PFSK-1 (cell line): ENCODE measurements at regions not wholly inside any gene's neighbourhood (a gene's known extent, or its start where the extent isn't known, plus 50 kb on each side); places are given as distances from the start of the nearest gene placed in this dataset.

ENCODE experiments used
- FOXP2 ChIP-seq: optimal IDR thresholded peaks from 2 replicates; pipeline ENCODE3; 2011; ENCODE audit warnings: borderline replicate concordance, control low read depth, inconsistent platforms; ENCODE audit not compliant: insufficient read depth; ENCODE audit errors: extremely low read length, extremely low read depth
- POLR2AphosphoS5 ChIP-seq: IDR thresholded peaks from 2 replicates; pipeline ENCODE4 v1.6.1; 2012; ENCODE audit warnings: low read depth, mild to moderate bottlenecking, control low read depth, low read length, moderate library complexity
- SIN3A ChIP-seq: IDR thresholded peaks from 2 replicates; pipeline ENCODE4 v1.6.1; 2012; ENCODE audit warnings: mild to moderate bottlenecking, low read length, moderate library complexity, borderline replicate concordance; ENCODE audit not compliant: insufficient read depth
- TAF1 ChIP-seq: IDR thresholded peaks from 2 replicates; pipeline ENCODE4 v1.6.1; 2012; ENCODE audit warnings: low read length, control low read depth, borderline replicate concordance; ENCODE audit not compliant: insufficient read depth
- TF ChIP-seq, protein P1 (sequence below), 2 experiments: IDR thresholded peaks; 2 replicates each; pipeline versions ENCODE4 v1.6.1 to v1.8.0; 2011 to 2012; ENCODE audit warnings: low read depth in 2 of 2, low read length in 2 of 2, control low read depth in 1 of 2, inconsistent platforms in 1 of 2, mild to moderate bottlenecking in 1 of 2, moderate library complexity in 1 of 2; ENCODE audit not compliant: insufficient read depth in 1 of 2

DNA sequence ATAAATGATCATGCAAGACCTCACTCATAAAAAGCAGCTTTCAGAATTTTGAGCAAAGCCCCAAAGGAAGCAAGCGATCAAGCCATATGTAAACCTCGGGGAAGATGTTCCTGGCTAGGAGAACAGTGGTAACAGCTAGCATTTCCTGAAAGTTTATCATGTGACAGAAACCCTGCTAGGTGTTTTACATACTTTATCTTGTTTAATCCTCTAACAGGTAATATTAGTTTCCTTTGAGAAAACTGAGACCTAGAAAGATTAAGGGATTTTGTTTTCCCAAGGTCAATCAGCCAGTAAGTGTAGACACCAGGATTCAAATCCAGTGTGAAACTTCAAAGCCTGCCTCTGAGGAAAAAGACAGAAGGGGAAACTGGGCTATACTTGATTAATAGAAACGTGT lies 362.4 kb upstream of the MAF start:
- TF ChIP-seq FOXP2 (no peak), POLR2AphosphoS5 (no peak), TAF1 (no peak), SIN3A (no peak)
- TF ChIP-seq, protein P1, sequence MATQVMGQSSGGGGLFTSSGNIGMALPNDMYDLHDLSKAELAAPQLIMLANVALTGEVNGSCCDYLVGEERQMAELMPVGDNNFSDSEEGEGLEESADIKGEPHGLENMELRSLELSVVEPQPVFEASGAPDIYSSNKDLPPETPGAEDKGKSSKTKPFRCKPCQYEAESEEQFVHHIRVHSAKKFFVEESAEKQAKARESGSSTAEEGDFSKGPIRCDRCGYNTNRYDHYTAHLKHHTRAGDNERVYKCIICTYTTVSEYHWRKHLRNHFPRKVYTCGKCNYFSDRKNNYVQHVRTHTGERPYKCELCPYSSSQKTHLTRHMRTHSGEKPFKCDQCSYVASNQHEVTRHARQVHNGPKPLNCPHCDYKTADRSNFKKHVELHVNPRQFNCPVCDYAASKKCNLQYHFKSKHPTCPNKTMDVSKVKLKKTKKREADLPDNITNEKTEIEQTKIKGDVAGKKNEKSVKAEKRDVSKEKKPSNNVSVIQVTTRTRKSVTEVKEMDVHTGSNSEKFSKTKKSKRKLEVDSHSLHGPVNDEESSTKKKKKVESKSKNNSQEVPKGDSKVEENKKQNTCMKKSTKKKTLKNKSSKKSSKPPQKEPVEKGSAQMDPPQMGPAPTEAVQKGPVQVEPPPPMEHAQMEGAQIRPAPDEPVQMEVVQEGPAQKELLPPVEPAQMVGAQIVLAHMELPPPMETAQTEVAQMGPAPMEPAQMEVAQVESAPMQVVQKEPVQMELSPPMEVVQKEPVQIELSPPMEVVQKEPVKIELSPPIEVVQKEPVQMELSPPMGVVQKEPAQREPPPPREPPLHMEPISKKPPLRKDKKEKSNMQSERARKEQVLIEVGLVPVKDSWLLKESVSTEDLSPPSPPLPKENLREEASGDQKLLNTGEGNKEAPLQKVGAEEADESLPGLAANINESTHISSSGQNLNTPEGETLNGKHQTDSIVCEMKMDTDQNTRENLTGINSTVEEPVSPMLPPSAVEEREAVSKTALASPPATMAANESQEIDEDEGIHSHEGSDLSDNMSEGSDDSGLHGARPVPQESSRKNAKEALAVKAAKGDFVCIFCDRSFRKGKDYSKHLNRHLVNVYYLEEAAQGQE (IDR thresholded peaks at IDR 0.05; ENCODE audit: insufficient read depth in 1 of 2, low read depth in 2 of 2, low read length in 2 of 2), result no peak

DNA sequence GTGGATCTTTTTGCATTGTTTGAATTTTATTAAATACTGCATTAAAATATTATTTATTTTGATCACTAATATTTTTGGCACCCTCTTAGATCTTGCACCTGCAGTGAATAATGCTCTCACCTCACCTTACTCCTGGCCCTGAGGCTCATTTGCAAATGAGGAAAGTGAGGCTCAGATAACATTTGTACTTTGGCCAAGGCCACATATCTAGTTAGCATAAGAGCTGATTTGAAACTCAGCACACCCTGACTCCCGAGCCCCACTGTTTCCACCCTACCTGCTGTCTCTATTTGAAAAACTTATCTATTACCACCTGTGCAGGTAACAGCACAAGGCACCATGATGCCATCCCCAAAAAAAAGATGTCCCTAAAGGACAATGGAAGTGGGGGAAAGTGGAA lies 358.7 kb upstream of the MAF start:
- TF ChIP-seq TAF1 (no peak), POLR2AphosphoS5 (no peak), SIN3A (no peak), FOXP2 (no peak)
- TF ChIP-seq, protein P1 (IDR thresholded peaks at IDR 0.05; ENCODE audit: insufficient read depth in 1 of 2, low read depth in 2 of 2, low read length in 2 of 2), result no peak

DNA sequence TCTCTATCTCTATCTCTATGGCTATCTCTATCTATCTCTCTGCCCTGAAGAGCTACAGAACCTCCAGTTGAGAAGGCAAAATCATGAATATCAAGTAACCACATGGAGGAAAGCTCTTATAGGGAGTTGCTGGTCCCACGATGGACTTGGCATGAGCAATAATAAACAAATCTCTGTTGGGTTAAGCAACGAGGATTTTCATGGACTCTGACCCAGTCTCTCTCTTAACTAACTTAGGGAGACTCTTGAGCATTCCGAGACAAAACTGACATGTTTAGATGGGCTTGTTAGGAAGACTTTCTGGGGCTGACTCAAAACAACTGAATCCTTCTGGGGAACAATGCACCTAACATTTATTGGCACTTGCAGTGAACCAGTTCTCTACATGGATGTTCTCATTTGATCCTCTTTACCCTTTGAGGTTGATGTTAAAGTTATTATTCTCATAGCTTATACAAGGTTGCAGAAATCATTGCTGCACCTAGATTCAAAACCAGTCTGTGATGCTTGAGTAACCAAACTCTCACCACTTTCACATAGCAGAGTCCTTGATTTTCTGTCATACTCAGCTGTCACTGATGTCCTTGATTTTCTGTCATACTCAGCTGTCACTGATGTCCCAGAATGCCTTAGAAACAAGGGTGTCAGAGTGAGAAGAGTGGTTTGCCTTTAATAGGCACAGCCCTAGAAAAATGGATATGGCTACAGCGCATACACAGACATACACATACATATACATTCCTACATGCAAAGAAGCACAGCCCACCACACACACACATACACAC lies 354.6 kb upstream of the MAF start:
- no peak for TF ChIP-seq SIN3A
- TF ChIP-seq TAF1, result no peak
- no peak for TF ChIP-seq FOXP2
- TF ChIP-seq, protein P1 (IDR thresholded peaks at IDR 0.05; ENCODE audit: insufficient read depth in 1 of 2, low read depth in 2 of 2, low read length in 2 of 2), result no peak
- no peak for TF ChIP-seq POLR2AphosphoS5

DNA sequence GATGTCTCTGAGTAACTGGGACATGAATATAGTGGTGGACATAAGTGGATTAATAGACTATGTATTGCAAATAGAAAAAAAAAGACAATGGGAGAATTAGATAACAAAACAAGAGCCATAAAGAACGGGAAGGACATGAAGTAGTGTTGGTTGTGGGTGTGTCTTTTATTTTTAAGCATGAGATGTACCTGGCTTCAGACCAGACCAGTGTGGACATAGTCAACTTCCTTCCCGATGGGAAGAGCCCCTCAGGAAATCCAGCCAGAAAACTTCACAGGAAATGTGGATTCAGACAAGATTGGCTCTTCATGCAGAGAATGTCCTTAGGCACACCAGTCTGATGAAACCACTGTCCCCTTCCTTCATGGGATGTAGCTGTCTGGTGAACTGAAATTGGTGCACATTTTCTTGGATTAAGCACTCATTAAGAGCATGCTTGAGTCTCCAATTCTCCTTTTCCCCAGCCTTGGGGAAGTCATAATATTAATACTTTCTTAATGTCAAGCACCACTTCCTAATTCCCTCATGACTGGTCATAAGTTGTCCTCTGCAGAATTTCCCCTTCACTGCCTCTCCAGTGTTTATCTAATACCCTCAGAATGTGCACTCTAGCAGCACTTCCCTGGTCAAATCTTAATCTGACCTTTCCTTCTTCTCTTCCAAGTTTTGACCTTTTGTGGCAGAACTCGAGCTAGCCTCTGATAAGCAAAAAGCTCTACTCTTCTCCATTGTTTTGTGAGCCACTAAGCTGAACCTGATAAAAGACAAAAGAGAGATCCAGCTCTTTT lies 350.6 kb upstream of the MAF start:
- TF ChIP-seq, protein P1 (IDR thresholded peaks at IDR 0.05; ENCODE audit: insufficient read depth in 1 of 2, low read depth in 2 of 2, low read length in 2 of 2), result peak in 1 of 2 experiments; percentile 28; a peak in 1 of 4 replicates
- no peak for TF ChIP-seq TAF1
